ENCODE measurements at regions not wholly inside any gene's neighbourhood (a gene's known extent, or its start where the extent isn't known, plus 50 kb on each side); places are given as distances from the start of the nearest gene placed in this dataset.

DNA sequence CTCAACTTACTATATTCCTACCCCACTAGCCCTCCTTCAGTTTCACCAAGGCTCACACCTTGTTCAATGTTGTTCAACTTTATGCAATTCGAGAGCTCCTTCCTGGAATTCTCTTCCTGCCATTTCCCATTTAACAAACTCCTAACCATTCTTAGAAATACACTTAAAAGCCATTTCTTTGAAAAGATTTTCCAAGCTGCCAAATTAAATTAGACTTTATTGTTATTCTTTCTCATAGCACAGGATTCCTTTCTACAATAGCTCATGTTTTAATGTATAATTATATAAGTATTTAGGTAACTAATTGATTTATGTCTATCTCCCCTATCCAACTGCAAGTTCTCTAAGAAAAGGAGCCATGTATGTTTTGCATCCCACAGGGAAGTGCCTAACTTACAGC is 52.7 kb upstream of the CTSC start:
- peaks cover 0 to 2% (median 0%) of the 10 kb centered on the region in 4 donors for H3K4me1 ChIP-seq
- DNase-seq: no peak
- H3K36me3 ChIP-seq: no peaks in the 10 kb centered on the region
- 92% methylated on average over 1 of the region's 1 CpG for WGBS, 2 donors
- intact Hi-C loops (cut with DNase I): no loop called here
- H3K4me3 ChIP-seq: no peak overlapping the region
- no peaks in the 10 kb centered on the region for H3K27me3 ChIP-seq
- no peak overlapping the region for H3K27ac ChIP-seq
- no peak for TF ChIP-seq EP300 (IDR thresholded peaks at IDR 0.05)
- H3K9me3 ChIP-seq: no peaks in the 10 kb centered on the region

DNA sequence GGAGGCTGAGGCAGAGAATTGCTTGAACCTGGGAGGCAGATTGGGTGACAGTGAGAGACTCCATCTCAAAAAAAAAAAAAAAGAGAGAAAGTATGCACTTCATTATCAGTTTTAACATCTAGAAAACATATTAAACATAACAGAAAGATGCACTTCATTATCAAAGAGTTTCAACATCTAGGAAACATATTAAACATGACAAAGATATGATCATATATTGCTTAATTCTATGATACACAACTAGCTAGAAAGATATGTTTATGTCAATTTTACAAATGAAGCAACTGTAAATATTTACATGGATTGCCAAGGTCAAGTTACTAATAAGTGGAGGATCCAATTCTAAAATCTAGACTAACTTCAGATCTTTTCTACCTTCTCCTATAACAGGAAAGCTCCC is 50.4 kb upstream of the CTSC start:
- DNase-seq: no peak
- H3K36me3 ChIP-seq: no peaks in the 10 kb centered on the region
- H3K9me3 ChIP-seq: no peaks in the 10 kb centered on the region
- intact Hi-C loops (cut with DNase I): no loop called here
- no peak overlapping the region for H3K27ac ChIP-seq
- no peak overlapping the region for H3K4me3 ChIP-seq
- H3K4me1 ChIP-seq: peaks cover 0 to 15% (median 6%) of the 10 kb centered on the region in 4 donors
- no peaks in the 10 kb centered on the region for H3K27me3 ChIP-seq
- TF ChIP-seq EP300 (IDR thresholded peaks at IDR 0.05) (no peak), POLR2AphosphoS5 (IDR thresholded peaks at IDR 0.05) (no peak), POLR2A (IDR thresholded peaks at IDR 0.05) (no peak)
- TF ChIP-seq, protein P1, sequence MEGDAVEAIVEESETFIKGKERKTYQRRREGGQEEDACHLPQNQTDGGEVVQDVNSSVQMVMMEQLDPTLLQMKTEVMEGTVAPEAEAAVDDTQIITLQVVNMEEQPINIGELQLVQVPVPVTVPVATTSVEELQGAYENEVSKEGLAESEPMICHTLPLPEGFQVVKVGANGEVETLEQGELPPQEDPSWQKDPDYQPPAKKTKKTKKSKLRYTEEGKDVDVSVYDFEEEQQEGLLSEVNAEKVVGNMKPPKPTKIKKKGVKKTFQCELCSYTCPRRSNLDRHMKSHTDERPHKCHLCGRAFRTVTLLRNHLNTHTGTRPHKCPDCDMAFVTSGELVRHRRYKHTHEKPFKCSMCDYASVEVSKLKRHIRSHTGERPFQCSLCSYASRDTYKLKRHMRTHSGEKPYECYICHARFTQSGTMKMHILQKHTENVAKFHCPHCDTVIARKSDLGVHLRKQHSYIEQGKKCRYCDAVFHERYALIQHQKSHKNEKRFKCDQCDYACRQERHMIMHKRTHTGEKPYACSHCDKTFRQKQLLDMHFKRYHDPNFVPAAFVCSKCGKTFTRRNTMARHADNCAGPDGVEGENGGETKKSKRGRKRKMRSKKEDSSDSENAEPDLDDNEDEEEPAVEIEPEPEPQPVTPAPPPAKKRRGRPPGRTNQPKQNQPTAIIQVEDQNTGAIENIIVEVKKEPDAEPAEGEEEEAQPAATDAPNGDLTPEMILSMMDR (IDR thresholded peaks at IDR 0.05): no peak
